GM20431 (cell line): ENCODE measurements at regions not wholly inside any gene's neighbourhood (a gene's known extent, or its start where the extent isn't known, plus 50 kb on each side); places are given as distances from the start of the nearest gene placed in this dataset.
"Not testable (repeated sequence)": the region's sequence is repeated elsewhere in the genome, so short reads cannot be mapped to it uniquely, and the experiment has no call there.

Experiments used
- in situ Hi-C: fragments of 300-500 bp; cut with MseI, MboI; formaldehyde crosslinking; loops from one replicate; pipeline ENCODE4 v1.15.0; 2020; ENCODE audit warnings: low sequenced_read_pairs; ENCODE audit not compliant: unreplicated experiment

DNA sequence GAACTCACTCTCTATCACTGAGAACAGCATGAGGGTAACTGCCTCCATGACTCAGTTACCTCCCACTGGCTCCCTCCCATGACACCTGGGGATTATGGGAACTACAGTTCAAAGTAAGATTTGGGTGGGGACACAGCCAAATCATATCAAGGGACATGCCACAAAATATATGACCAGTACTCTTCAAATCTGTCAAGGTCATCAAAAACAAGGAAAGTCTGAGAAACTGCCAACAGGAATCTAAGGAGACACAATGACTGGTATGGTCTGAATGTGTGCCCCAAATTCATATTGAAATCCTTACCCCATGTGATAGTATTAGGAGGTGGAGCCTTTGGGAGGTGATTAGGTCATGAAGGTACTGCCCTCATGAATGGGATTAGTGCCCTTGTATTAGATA, 258.8 kb downstream of the TPBG start:
- in situ Hi-C loops, result no loop called here

DNA sequence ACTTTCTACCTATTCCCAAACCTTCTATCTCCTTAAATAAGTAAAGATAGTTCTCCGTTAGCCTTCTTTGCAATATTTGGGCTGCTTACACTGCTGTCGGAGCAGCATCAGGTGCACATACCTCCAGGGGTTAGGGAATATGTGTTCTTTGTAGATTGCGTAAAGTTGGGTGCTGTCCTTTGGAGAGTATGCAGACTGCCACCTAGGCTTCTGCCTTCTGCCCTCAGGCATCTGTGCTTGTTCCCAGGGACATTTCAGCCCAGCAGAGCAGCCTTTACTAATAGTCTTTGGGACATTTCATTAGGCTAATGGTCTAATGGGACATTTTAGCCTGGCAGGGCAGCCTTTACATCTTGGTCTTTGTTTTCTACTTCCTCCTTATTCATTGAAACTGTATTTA, 260.6 kb downstream of the TPBG start:
- in situ Hi-C loops, result no loop called here

DNA sequence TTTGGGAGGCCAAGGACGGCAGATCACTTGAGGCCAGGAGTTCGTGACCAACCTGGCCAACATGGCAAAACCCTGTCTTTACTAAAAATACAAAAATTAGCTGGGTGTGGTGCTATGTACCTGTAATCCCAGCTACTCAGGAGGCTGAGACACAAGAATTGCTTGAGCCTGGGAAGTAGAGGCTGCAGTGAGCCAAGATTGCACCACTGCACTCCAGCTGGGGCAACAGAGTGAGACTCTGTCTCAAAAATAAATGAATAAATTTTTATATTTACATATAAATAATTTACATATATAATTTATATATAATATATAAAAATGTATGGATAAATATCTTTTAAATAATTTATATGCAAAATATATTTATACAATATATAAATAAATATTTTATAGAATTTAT, 263.3 kb downstream of the TPBG start:
- in situ Hi-C loops, result not testable (repeated sequence)

DNA sequence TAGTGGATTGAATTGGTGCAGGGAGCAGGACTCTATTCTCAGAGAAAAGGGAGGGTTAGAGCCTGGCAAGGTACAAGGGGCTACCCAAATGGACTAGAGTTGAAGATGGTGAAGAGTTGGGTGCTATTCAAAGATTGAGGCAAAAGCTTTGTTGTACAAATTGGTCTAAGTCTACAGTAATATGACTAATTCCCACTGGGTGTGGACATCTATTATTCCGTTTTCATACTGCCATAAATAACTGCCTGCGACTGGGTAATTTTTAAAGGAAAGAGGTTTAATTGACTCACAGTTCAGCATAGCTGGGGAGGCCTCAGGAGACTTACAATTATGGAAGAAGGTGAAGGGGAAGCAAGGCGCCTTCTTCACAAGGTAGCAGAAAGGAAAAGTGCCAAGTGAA, 266.3 kb downstream of the TPBG start:
- in situ Hi-C loops, result no loop called here

DNA sequence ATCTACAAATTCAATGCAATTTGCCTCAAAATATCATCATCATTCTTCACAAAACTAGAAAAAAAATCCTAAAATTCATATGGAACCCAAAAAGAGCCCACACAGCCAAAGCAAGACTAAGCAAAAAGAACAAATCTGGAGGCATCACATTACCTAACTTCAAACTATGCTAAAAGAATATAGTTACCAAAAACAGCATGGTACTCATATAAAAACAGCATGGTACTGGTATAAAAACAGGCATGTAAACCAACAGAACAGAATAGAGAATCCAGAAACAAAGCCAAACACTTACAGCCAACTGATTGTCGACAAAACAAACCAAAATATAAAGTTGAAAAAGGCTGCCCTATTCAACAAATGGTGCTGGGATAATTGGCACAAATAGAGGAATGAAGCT, 278.1 kb downstream of the TPBG start:
- in situ Hi-C loops, result no loop called here

DNA sequence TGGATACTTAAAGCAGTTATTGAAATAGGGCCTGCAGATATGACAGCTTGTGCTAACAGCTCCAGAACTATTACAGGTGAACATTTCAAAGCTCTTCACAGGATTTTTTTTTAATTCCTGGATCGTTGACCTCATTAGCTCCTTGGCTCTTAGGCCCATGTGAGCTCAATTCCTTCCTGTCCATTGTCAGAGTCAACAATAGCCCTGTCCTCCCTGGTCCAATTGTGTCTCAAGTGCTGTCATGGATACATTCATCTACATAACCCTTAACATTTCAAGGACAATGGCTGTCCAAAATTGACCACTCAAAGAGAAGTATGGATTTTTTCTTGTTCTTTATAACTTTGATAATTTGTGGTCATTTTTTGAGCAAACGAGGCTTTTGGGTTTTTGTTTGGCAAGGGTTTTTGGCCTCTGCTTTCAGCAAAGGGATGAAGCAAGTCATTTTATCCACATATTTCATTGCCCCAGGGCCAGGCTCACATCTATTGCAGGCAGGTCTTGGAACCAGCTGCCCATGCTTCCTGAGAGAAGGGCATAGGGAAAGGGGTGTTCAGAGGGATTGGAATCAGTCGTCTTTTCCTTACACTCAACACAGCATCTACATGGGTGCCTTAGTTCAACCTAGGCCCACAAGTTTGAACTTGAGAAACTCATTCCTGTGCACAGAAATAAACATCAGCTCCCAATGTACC, 282.1 kb downstream of the TPBG start:
- in situ Hi-C loops, result no loop called here

DNA sequence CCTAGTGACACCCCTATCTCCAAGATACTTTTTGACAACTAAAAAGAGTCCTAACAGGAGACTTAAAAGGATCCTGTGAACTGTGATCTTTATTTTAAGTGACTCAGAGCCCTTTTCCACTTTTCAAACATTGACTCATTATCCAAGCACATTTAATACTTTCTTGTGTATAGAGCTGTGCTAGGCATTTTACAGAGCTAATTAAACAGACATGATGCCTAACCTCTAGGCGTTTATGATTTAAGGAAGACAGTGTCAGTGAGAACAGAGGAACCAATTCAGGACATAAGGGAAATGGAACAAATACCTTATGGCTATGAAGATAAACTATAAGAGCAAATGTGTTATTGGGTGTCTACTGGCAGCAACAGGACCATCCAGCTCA, 282.6 kb downstream of the TPBG start:
- in situ Hi-C loops, result no loop called here

DNA sequence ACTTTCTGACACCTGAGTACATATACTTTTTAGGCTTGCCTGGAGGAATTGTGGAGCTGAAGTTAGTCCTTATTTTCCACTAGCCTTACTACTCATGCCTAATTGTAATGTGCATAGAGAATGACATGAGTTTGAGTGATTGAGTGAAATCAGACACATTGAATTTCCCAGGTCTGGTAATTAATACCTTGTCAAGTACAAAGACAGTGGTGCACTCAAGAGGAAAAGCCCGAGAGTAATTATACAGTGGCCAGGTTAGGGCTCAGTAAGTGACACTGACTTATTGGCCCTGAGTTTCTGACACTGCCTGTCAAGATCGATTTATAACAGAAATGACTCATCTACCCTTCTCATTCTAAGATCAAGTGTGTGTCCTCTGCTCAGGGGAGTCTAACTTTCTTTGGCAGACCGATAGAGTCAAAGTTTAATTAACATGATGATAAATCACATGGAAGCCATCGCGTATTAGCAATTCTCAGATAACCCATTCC, 288.3 kb downstream of the TPBG start:
- in situ Hi-C loops, result no loop called here

DNA sequence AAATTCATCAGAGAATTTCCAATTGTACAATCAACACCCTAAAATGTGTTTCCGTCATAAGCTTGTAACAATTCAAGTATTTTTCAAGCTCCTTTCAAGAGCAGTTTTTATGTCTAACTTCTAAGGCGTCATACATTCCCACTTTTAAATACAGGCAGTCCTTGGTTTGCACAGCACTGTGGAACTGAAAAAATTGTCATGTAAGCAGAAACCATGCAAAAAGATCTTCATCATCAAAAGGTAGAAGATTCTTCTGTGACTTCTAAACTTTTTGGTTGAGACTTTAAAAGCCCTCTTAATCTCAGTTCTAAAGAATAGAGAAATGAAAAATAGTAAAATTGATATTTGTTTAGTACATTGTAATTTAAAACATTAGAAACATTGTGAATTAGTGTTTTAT, 315.6 kb downstream of the TPBG start:
- in situ Hi-C loops, result no loop called here

DNA sequence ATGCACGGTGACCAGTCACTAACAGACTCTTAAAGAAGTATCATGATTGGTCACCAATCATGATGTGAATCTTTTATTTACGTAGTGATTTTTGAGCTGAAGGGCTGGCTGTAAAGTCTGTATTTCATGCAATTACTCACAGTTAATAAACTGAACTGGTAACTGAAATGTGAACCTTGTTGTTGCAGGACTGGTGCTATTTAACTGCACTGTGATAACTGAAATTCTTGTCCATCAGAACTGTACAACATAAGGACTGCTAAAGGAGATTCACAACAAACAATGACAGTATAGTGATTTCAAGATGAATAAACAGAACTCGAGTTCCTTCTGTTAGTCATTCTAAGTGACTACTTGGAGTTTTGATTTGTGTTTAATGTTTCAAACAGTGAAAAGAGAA, 316.6 kb downstream of the TPBG start:
- in situ Hi-C loops, result no loop called here

DNA sequence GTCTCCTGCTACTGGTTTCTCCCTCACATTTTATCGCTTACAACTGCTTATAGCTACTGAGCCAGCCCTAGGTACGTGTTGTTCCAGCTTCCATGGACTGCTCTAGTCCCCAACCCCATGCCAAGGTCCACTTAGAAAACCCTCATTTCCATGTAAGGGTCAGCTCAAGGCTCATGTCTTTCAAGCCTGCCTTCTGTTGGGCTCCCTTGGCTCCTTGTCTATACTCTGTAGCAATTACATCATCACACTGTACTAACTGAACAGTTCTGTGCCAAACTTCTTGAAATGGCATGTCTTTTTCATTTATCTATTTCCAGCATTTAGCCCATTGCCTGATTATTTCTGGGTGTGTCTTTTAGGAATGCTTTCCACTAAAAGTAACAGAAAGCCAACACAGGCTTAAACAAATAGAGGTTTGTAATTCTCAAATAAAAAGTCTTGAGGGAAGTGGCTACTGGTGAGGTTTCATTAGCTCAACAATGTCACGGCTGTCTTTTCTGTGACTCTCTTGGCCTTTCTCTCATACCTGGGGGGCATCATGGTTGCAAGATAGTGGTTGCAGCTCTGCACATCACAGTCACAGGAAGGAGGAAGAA, 317.6 kb downstream of the TPBG start:
- in situ Hi-C loops, result no loop called here

DNA sequence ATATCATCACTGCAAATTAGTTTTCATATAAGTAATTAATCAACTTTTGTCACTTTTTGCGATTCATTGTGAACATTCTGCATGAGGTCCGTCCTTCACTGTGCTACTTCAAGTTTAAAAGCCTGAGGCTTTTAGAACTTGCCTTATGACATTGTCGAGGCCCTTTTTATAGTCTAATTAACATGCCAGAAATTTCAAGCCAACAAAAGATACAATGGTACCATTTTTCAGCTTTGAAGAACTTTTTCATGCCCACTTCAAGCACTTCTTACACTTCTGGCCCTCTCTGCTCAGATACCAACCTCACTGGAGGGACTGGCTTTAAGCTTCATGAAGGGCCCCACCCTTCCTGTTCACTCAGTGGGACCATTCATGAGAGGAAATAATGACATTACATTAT, 323.1 kb downstream of the TPBG start:
- in situ Hi-C loops, result no loop called here

DNA sequence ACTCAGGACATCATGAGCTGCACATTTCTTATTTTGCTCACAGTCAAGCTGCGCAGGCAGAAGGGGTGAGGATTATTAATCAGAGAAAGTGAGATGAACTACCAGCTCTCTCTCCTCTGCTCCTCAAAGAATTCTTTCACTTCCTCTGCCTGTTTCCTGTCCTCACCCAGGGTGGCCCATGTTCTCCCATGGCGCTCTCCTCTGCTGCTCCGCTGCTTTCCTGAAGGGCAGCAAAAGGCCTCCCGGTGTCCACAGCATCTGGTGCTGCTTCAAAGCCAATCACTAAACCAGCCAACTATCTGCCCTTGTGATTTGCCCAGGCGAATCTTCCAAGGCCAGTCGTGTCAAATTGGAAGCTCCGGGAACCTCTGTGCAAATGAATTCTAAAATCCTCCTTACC, 324.2 kb downstream of the TPBG start:
- in situ Hi-C loops, result no loop called here

DNA sequence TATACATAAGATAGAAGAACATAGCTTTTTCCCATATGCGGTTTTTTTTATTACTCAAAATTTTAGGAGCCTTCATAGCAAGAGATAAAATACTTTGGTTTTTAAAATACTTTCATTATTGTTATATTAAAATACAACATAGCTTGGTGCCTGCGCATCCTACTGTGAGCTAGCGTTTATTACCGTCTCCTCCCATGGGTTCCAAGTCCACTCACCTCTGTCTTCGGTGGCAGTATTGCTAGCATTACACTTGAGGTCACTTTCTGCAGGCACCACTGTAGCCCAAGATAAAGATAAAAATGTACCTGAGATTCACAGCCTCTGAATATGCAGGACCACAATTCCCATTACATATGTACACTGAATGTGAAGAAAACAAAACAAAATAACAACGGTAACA, 326.7 kb downstream of the TPBG start:
- in situ Hi-C loops, result no loop called here

DNA sequence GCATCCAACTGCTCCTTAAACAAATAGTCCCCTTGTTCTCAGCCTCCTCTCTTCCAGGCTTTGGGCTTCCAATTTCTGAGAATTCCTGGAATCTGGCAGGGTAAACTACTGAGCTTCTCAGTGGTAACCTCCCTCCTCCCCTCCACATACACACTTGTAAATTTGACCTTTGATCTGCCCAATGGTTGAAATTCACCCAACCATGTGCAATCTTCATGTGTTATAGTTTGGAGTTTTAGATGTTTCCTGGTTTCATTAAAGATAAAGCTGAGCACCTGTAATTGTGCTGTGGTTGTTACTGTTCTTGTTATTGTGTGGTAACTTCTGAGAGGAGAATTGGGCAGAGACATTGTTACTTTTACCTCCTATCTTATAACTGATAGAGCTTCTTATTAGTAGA, 328.4 kb downstream of the TPBG start:
- in situ Hi-C loops, result no loop called here

DNA sequence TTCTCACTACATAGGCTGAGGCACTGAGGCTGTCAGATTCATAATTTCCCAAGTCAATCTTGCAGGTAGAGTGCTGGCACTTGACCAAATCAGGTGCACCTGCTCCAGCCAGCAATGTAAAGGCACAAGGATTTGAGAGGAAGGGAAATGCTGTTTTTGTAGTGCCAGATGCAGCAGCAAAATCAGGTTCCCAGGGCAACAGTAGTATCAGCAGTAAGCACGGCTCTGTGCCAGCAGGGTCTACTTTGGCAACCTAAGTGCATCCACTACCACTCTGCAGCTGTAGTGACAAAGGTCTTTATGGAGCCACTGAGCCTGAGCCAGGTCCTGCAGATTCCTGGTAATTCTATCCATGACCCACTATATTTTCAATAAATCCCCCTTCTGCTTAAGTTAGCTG, 329.5 kb downstream of the TPBG start:
- in situ Hi-C loops, result no loop called here

DNA sequence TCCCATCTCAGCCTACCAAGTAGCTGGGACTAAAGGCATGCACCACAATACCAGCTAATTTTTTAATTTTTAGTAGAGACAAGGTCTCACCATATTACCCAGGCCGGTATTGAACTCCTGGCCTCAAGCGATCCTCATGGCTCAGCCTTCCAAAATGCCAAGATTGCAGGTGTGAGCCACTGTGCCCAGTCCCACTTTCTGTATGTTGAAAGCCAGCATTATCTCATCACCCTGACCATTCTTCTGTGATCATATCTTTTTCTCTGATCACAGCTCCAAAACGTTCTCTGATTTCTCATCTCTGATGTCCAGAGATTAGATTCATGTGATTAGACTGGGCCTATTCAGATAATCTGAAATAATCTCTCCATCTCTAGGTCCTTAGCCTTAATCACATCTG, 337.7 kb downstream of the TPBG start:
- in situ Hi-C loops, result no loop called here

DNA sequence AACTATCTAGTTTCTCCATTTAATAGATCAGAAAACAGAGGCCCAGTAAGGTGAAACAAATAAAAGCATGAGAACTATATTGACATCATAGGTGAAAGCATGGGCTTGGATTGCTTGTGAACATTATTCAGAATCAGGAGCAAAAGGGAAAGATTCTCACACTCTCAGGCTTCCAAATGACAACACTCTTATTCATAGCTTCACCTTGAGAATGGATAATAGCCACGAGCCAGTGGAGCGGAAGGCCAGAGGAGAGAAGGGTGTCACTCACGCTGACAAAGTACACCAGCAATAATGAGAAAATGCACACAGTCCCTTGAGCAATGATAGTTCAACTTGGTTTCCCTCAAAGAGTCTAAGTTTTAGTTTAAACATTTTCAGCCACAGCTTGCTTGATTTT, 339.0 kb downstream of the TPBG start:
- in situ Hi-C loops, result no loop called here

DNA sequence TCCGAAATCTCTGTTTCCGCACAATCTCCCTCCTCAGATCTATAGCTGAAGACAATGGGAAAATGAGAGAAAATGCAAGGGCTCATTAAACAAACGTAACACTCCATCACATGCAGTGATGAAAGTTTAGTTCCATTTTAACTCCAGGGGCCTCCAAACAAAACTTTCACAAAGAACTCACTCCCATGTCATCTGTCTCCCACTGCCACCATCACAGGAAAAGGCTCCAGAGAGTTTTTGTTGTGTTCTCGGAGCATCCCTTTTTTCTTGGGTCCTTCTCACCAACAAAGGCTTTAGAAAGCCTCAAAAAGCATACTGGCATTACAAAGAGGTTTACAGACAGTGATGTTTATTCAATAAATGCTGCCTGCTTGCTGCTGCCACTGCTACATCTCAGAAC, 339.6 kb downstream of the TPBG start:
- in situ Hi-C loops, result no loop called here

DNA sequence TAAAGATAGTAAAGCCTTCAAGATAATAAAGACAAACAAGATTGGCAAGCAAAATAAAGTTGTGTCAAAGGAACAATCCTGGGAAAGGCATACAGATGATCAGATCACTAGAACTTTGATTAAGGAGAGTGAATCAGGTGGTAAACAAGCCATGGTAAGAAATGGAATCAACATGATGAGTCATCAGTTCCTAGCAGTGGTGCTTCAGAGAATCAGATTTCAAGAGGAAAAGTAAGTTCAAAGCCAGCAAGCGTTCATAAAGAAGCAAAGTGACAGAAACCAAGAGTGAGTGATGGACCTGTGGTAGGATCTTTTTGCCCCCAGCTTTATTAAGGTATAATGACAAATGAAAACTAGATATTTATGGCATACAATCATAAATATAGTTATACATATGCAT, 340.4 kb downstream of the TPBG start:
- in situ Hi-C loops, result no loop called here

DNA sequence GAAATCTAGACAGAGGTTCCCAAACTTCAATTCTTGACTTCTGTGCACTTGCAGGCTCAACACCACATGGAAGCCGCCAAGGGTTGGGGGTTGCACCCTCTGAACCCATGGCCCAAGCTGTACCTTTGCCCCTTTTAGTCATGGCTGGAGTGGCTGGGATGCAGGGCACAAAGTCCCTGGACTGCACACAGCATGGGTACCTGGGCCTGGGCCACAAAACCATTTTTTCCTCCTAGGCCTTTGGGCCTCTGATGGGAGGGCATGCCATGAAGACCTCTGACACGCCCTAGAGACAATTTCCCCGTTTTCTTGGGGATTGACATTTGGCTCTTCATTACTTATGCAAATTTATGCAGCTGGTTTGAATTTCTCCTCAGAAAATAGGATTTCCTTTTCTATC, 342.0 kb downstream of the TPBG start:
- in situ Hi-C loops, result no loop called here

DNA sequence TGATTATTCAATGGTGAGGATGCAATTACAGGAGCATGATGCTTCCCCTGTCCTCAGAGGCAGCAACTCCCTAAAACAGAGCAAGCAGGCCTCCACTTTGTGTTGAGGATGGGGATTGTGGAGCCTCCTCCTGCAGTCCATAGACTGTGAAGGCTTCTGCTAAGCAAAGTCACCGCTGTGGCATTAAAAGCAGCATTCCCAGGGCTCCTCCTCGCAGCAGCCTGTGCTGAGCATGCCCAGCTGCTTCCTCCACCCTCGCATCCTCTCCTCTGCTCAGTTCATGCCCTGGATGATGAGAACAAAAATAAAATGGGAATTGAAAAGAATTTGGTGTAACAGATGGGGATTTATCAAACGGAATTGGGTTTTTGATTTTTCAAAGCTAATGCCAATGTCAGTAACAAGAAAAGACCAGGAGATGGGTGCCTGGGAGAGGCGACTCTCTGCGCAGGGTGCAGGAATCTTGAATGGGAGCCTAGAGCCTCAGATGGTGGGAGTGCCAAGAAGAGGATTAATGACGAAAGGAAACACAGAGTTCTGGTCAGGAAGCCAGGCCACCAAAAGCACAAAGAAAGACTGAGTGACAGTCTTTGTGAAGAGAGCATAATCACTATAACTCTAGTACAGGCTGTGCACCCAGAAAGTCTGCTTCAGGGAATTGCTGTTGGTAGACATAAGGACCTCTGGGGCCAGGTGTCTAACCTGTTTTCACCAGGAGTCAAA, 347.6 kb downstream of the TPBG start:
- in situ Hi-C loops, result no loop called here
